CD4-positive, alpha-beta T cell treated with Interleukin-1 beta for 1 hour (primary cell): ENCODE measurements at regions not wholly inside any gene's neighbourhood (a gene's known extent, or its start where the extent isn't known, plus 50 kb on each side); places are given as distances from the start of the nearest gene placed in this dataset.
A peak's percentile ranks its signal among the peaks of the same experiment; 100 is the strongest.

Experiments
- DNase-seq, 2 donors: peaks; one replicate each; pipeline ENCODE4 v3.0.0-alpha.2; 2020 to 2022

- no peak for DNase-seq
Observed at GRCh38 chr20:52469128-52469527, 277.5 kb upstream of the ZFP64 start.

- no peak for DNase-seq
Observed at GRCh38 chr20:52465991-52466390, 274.4 kb upstream of the ZFP64 start.

GRCh38 chr20:52461582-52461981 lies 270.0 kb upstream of the ZFP64 start:
- no peak for DNase-seq

DNA sequence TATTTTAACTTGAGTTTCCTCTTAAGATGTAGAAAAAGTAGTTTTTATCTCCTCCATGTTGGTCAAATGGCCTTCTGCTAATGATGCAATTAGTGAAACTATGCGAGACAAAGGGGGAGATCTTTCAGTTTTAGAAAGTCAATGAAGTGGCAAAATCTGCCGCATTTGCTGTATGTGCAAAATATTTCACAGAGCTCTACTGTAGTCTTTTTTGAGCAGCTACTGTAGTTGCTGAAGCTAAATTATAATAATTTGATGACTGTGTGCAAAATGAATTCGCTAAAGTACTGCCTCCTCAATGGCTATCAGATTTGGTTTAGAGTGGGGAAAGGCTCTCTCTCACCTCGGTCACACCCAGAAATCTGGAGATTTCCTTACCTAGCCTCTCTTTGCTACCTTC lies 267.6 kb upstream of the ZFP64 start:
- DNase-seq, result no peak

DNA sequence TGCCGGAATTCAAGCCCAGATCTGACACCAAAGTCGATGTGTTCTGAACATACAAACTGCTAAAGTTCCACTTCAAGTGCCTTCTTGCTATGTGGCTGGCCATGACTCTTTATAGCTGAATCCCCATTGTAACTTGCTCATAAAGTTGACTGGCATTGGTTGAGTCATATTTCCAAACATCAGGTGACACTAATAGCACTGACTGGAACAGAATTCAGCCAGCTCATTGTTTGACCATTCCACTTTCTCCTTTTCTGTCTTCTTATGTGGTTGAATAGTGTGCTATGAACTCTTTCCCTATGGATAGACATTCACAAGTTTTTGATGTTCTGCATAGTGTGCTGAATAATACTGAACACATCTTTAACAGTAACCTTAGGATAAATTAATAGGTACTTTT lies 266.2 kb upstream of the ZFP64 start:
- no peak for DNase-seq

DNA sequence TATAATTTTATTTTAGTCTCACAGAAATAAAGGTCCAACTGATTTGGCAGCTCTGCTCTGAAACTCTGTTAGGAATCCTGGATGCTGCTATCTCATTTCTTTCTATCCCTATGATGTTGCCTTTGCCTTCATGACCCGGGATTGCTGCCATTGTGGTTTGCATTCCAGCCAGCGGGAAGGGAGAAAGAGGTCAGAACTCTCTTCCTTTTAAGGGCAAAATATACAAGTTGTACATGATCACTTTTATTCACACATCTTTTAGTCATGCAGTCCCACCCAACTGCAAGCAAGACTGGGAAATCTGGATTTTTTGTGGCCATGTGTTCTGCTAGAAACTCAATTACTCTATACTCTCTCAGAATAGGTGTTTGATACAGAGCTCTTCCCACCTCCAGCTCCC lies 263.1 kb upstream of the ZFP64 start:
- DNase-seq, result no peak

DNA sequence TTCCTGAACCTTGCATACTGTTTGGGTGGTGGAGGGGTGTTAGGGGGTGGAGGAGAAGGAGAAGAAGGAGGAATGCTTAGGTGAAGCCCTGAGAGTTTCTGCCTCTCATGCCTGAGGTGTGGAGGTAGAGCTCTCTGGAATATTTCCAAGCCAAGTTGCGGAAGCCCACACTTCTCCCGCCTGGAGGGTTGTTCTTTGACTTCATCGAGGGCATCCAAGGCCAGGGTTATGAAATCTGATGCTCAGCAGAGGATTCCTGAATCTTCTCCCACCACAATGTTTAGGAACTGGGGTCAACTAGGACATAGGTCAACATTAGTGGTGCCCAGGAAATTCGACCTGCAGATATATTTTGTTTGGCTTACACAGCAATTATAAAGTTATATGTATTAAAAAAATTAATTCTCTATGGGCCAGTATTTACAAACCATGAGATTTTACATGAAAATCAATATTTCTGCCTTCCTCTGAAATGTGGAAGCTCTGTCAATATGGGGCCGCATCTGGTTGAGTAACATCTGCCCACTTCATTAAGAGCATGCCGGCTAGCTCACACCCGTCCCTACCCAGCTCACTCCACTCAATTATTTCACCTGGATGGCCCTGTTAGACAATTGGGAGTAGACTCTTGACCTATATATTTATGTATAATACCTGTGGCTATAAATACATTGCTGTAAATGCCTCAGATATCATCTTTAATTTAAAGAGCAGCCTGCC lies 257.1 kb upstream of the ZFP64 start:
- no peak for DNase-seq

- no peak for DNase-seq
Observed at GRCh38 chr20:52447225-52447551, 255.6 kb upstream of the ZFP64 start.

- no peak for DNase-seq
Observed at GRCh38 chr20:52446421-52447224, 255.0 kb upstream of the ZFP64 start.

GRCh38 chr20:52444455-52444854 lies 252.9 kb upstream of the ZFP64 start:
- no peak for DNase-seq

- DNase-seq, result no peak
Observed at GRCh38 chr20:52443874-52444273, 252.3 kb upstream of the ZFP64 start.

DNA sequence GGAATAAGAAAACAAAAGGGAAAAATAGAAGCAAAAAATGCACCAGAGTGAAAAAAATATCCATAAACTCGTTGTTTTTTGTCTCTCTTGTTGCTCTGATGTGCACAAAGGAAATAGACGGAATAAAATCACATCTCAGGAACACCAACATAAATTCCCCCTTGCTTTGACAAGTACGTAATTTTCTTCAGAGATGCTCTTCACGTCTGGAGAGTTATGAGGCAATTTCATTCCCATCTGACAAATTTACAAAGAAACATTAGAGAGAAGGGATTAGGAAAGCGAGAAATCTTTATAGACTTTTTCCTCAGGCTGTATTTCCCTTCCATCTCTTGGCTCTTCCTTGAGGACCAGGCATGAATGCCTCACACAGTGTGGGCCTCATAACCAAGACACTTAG lies 250.1 kb upstream of the ZFP64 start:
- DNase-seq, result no peak

DNA sequence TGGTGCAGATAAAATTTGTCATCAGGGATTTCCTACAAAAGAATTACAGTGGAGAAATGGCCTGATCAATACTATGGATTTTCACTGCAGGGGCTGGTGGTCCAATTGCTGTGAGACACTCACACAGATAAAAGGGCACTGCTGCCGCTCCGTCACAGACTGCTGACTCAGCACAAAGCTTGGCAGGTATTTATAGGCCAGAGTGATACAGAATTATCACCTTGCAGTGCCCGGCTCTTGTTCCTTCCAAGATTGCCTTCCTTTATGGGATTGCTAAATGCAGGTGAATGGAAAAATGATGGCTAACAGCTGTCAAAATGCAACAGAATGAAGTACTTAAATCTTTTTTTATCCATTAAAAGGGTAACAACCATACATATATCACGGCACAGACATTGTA lies 247.8 kb upstream of the ZFP64 start:
- DNase-seq, result no peak

- DNase-seq, result peak in 1 of 2 donors; percentile 29
Observed at GRCh38 chr20:52438326-52438963, 246.9 kb upstream of the ZFP64 start.

- DNase-seq, result no peak
Observed at GRCh38 chr20:52434453-52434852, 242.9 kb upstream of the ZFP64 start.

GRCh38 chr20:52434041-52434425 lies 242.5 kb upstream of the ZFP64 start:
- no peak for DNase-seq

DNA sequence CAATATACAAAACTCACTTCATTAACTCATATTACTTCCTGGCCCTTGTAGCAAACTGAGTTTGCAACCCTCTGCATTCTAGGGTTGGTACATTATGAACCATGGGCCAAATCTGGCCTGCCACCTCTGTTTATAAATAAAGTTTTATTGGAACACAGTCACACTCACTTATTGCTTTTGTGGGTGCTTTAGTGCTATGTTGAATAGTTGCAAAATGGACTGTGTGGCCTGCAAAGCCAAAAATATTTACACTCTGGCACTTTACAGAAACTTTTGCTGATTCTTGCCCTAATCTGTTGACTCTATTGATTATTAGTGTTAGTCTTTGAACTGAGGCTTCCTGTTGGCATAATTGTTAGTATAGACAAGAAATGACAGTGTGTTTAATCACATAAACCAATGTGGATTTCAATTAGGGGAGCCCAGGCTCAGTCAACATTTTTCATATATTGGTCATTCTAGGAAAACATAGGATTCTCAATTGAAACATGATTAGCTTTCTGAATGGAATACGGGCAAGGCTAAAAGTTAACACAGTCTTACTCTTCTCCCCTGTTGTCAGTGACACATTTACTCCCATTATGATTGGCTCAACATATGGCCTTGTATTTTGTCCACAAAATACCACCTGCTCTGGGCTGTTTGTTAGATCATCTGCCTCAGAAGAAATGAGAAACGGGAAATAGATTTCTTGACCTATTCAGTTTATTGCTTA lies 241.9 kb upstream of the ZFP64 start:
- DNase-seq, result no peak

GRCh38 chr20:52432740-52433139 lies 241.2 kb upstream of the ZFP64 start:
- DNase-seq, result no peak

- DNase-seq, result no peak
Observed at GRCh38 chr20:52429029-52429428, 237.4 kb upstream of the ZFP64 start.

- no peak for DNase-seq
Observed at GRCh38 chr20:52427960-52428359, 236.4 kb upstream of the ZFP64 start.

DNA sequence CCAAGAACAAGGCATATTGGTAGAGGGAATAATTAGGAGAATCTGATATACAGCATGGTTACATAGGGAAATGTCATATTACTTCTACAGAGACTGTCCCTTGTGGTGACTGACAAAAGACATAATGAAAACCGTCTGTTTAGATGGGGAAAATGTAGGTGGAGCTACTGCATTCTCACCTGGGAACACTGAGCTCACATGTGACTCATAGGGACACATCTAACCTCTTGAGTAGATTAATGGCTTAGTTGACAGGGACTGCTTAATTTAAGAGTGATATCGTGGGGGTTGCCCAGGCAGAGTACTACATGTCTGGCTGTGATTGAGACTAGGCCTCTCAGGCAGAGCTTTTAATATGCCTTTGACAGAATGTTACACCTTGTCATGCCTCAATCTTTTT lies 235.3 kb upstream of the ZFP64 start:
- DNase-seq, result no peak

GRCh38 chr20:52425701-52426100 lies 234.1 kb upstream of the ZFP64 start:
- DNase-seq, result no peak

DNA sequence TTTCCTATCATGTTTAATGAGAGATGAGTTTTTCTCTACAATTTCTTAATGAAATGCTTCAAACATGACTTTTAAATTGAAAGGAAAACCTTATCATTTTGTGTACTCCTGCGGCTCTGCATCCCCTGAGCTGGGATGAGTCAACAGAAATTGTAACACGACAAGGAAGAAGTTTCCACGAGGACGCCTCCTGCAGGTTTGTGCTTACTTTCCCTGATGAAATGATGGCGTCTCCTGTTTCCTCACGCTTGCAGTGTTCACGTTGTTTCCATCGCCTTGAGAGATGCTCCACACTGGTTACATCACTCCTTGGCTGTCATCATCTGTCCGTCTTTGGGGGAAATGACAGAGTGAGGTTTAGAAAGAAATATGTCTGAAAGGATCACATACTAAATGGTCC lies 233.7 kb upstream of the ZFP64 start:
- no peak for DNase-seq
